ENCODE measurements at regions not wholly inside any gene's neighbourhood (a gene's known extent, or its start where the extent isn't known, plus 50 kb on each side); places are given as distances from the start of the nearest gene placed in this dataset.

DNA sequence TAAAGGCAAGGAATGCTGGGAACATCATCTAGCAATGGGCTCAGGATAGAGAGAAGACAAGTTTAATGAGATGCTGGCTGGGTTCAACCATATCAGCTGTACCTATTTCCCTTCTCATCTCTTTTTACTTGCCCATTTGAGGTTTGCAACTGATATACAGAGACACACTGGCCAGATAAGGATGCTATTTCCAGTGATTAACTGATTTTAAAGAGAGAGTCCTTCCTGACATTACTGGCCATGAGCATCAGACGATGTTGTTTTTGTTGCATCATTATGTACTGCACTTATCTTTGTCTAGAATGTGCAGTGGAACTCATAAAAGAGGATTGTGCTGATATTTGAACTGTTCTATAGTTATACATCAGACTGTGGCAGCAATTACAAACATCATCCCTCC, 252.7 kb downstream of the BTBD3 start:
- WGBS, 2 donors, result 90 to 93% methylated on average over 1 of the region's 1 CpG
- H3K4me3 ChIP-seq (ENCODE audit: low read depth, poor library complexity, severe bottlenecking), result no peak overlapping the region
- TF ChIP-seq, protein P1, sequence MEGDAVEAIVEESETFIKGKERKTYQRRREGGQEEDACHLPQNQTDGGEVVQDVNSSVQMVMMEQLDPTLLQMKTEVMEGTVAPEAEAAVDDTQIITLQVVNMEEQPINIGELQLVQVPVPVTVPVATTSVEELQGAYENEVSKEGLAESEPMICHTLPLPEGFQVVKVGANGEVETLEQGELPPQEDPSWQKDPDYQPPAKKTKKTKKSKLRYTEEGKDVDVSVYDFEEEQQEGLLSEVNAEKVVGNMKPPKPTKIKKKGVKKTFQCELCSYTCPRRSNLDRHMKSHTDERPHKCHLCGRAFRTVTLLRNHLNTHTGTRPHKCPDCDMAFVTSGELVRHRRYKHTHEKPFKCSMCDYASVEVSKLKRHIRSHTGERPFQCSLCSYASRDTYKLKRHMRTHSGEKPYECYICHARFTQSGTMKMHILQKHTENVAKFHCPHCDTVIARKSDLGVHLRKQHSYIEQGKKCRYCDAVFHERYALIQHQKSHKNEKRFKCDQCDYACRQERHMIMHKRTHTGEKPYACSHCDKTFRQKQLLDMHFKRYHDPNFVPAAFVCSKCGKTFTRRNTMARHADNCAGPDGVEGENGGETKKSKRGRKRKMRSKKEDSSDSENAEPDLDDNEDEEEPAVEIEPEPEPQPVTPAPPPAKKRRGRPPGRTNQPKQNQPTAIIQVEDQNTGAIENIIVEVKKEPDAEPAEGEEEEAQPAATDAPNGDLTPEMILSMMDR (IDR thresholded peaks at IDR 0.05), result no peak
- no peak for TF ChIP-seq POLR2A (IDR thresholded peaks at IDR 0.05)
- no peak for DNase-seq (ENCODE audit: low spot score in 2 of 2)
- intact Hi-C loops (cut with DNase I; ENCODE audit: low total_unique reads), result no loop called here

DNA sequence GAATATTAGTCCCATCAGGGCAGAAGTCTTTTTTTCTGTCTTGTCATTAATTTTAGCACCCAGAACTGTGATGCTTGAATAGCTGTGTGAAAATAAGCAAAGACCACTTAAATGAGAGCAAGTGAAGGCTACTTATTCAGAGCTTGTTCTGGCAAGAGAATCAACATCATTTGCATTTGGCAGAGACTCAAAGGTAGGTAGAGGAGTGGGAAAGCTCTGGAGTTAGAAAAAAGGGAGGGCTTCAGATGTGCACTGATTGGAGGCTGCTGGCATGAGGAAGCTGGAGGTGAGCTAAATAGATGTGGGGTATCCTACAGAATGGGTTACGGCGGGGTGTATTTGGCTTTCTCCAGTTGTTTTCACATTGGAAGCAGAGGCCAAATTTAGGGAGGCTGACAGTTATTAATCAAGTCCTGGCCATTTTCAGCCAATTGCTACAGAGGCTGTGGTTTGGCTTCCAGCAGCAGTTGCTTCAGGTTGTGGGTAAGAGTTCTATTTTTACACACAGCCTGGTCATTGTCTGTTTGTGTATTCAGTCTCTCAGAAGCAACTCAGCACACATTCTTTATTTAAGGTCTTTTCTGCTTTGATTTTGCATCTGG, 254.3 kb downstream of the BTBD3 start:
- intact Hi-C loops (cut with DNase I; ENCODE audit: low total_unique reads), result no loop called here
- H3K4me3 ChIP-seq (ENCODE audit: low read depth, poor library complexity, severe bottlenecking), result no peak overlapping the region
- 64 to 65% methylated on average over 2 of the region's 2 CpGs for WGBS, 2 donors
- no peak for TF ChIP-seq POLR2A (IDR thresholded peaks at IDR 0.05)
- TF ChIP-seq, protein P1 (IDR thresholded peaks at IDR 0.05), result no peak
- no peak for DNase-seq (ENCODE audit: low spot score in 2 of 2)

DNA sequence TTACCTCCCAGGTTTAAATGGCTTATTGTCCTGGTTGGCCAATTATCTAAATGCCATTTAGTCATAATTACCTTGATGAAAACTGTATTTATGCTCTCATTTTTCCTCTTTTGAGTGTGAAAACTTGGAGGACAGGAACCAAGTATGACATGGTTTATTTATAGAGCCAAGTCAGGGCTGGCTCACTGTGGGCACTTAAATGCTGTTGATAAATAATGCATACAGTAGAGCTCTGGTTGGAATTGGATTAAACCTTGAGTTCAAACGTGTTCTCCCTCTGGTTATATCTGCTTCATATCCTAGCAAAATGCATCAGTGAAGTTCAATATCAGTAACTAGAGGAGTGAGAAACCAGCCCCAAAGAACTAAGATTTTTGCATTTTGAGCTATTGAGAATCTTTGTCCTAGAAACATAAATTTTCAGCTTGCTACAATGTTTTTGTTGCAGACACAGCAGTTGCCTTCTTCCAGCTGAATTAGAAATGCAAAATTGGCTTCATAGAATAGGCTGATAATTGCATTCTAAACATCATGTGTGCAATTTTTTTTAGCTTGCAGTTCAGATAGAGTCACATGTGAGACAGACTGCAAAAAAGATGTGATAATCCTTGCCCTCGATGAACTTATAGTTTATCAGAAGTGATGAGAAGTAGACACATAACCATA, 255.8 kb downstream of the BTBD3 start:
- TF ChIP-seq, protein P1 (IDR thresholded peaks at IDR 0.05), result no peak
- no peak for TF ChIP-seq POLR2A (IDR thresholded peaks at IDR 0.05)
- no peak for DNase-seq (ENCODE audit: low spot score in 2 of 2)
- intact Hi-C loops (cut with DNase I; ENCODE audit: low total_unique reads), result no loop called here
- no peak overlapping the region for H3K4me3 ChIP-seq (ENCODE audit: low read depth, poor library complexity, severe bottlenecking)
- WGBS, 2 donors, result 48 to 50% methylated on average over 2 of the region's 2 CpGs

DNA sequence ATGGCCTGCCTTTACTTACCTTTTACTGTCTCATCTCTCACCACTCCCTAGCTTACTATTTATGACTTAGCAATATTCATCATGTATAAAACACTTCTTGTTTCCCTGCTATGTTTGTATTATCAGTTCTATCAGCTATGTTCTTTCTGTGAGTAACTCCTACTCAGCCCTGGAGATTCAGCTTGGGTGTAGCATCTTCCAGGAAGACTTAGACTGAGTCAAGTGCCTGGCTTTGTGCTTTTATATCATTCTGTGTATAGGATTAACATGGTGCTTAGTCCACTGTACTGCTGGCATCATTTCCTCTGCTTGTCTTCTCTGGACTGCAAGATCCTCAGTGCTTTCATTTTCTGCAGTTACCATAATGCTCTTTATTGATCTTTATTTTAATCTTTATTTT, 257.8 kb downstream of the BTBD3 start:
- DNase-seq (ENCODE audit: low spot score in 2 of 2), result no peak
- no peak overlapping the region for H3K4me3 ChIP-seq (ENCODE audit: low read depth, poor library complexity, severe bottlenecking)
- intact Hi-C loops (cut with DNase I; ENCODE audit: low total_unique reads), result no loop called here
- TF ChIP-seq POLR2A (IDR thresholded peaks at IDR 0.05), result no peak
- TF ChIP-seq, protein P1 (IDR thresholded peaks at IDR 0.05), result no peak

DNA sequence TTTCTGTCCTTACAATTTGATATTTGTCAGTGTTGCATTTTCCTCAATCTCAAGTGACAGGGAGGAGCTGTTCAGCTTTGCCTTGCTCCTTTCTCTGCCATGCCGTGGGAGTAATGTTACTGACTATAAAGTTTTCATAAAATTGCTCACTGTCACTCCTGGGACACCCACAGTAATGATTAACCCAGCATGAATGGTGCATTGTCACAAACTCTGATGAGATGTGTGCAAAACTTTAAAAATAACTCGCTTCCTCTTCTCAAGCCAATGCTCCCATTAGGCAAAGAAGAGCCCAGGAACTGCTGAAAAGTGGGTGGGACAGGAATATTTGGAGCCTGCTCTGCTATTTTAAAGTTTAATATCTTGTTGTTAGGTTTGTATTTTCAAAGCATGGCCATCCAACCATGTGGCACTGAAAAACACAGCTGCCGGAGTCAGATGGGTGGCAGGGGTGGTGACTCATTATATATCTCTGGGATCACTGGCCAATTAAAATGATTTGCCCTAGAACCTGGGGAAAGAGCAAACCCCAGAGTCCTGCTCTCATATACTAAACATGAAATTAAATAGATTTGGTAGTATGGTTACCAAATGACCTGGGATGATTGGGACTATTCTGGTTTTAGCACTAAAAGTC, 260.1 kb downstream of the BTBD3 start:
- TF ChIP-seq, protein P1 (IDR thresholded peaks at IDR 0.05), result no peak
- no peak for TF ChIP-seq POLR2A (IDR thresholded peaks at IDR 0.05)
- no peak overlapping the region for H3K4me3 ChIP-seq (ENCODE audit: low read depth, poor library complexity, severe bottlenecking)
- DNase-seq (ENCODE audit: low spot score in 2 of 2), result no peak
- intact Hi-C loops (cut with DNase I; ENCODE audit: low total_unique reads), result no loop called here
- 66% methylated on average over 3 of the region's 3 CpGs for WGBS, 2 donors

Data from lower leg skin (tissue), 4 donors.